ENCODE measurements at regions not wholly inside any gene's neighbourhood (a gene's known extent, or its start where the extent isn't known, plus 50 kb on each side); places are given as distances from the start of the nearest gene placed in this dataset.

DNA sequence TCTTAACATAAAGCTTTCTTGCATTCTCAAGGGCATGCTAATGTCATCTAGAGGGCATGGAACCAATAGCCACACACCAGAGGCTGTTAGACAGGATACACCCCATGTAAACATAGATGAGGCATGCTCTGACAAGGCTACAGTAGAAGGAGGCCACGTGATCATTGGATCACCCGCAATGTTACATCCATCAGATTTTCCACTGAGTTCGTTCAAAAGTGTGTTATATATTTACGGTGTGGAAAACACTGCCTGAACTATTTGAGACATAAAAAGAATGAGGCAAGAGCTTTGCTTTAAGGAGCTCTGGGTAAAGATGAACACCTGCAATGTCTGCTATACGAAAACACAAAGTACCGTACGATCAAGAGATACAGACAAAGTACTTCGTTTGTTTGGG is 817.5 kb upstream of the SLC10A2 start:
- TF ChIP-seq POLR2A (IDR thresholded peaks at IDR 0.05; ENCODE audit: extremely low read depth, insufficient read length) = no peak
- TF ChIP-seq MYC (IDR thresholded peaks at IDR 0.05; ENCODE audit: low read depth, low read length) = no peak
- TF ChIP-seq CTCF (IDR thresholded peaks at IDR 0.05; ENCODE audit: low read depth, low read length) = no peak

Measured in NB4 (cell line).